ENCODE measurements at regions not wholly inside any gene's neighbourhood (a gene's known extent, or its start where the extent isn't known, plus 50 kb on each side); places are given as distances from the start of the nearest gene placed in this dataset.

- H3K27me3 Mint-ChIP-seq = peaks cover 12% of the 10 kb centered on the region
- no peak overlapping the region for H3K27ac Mint-ChIP-seq
- no peak overlapping the region for H3K4me3 Mint-ChIP-seq (ENCODE audit: low read depth)
- no peaks in the 10 kb centered on the region for H3K36me3 Mint-ChIP-seq (ENCODE audit: insufficient read depth)
- peak; percentile 80 for TF ChIP-seq CTCF (IDR thresholded peaks at IDR 0.05; ENCODE audit: unreplicated experiment)
- peaks cover 5% of the 10 kb centered on the region for H3K4me1 Mint-ChIP-seq (ENCODE audit: low read depth)
- no peak for DNase-seq (ENCODE audit: low spot score, unreplicated experiment)
- H3K9me3 Mint-ChIP-seq (ENCODE audit: low read depth) = no peaks in the 10 kb centered on the region
Measured at GRCh38 chr3:182618085-182618732, 175.1 kb upstream of the ATP11B start.

GRCh38 chr3:182618981-182619591 lies 174.2 kb upstream of the ATP11B start:
- no peaks in the 10 kb centered on the region for H3K9me3 Mint-ChIP-seq (ENCODE audit: low read depth)
- DNase-seq (ENCODE audit: low spot score, unreplicated experiment) = no peak
- H3K4me3 Mint-ChIP-seq (ENCODE audit: low read depth) = no peak overlapping the region
- TF ChIP-seq CTCF (IDR thresholded peaks at IDR 0.05; ENCODE audit: unreplicated experiment) = no peak
- H3K36me3 Mint-ChIP-seq (ENCODE audit: insufficient read depth) = no peaks in the 10 kb centered on the region
- peaks cover 9% of the 10 kb centered on the region for H3K27me3 Mint-ChIP-seq
- H3K4me1 Mint-ChIP-seq (ENCODE audit: low read depth) = peaks cover 6% of the 10 kb centered on the region
- no peak overlapping the region for H3K27ac Mint-ChIP-seq

- Mint-ChIP-seq H3K27me3 (peaks cover 5% of the 10 kb centered on the region), H3K36me3 (ENCODE audit: insufficient read depth) (no peaks in the 10 kb centered on the region), H3K4me1 (ENCODE audit: low read depth) (peaks cover 14% of the 10 kb centered on the region), H3K27ac (no peak overlapping the region), H3K4me3 (ENCODE audit: low read depth) (no peak overlapping the region), H3K9me3 (ENCODE audit: low read depth) (peaks cover 12% of the 10 kb centered on the region)
- no peak for DNase-seq (ENCODE audit: low spot score, unreplicated experiment)
- TF ChIP-seq CTCF (IDR thresholded peaks at IDR 0.05; ENCODE audit: unreplicated experiment) = no peak
Measured at GRCh38 chr3:182620723-182621434, 172.4 kb upstream of the ATP11B start.

- Mint-ChIP-seq H3K4me3 (ENCODE audit: low read depth) (no peak overlapping the region), H3K36me3 (ENCODE audit: insufficient read depth) (no peaks in the 10 kb centered on the region), H3K9me3 (ENCODE audit: low read depth) (peaks cover 12% of the 10 kb centered on the region), H3K4me1 (ENCODE audit: low read depth) (peaks cover 22% of the 10 kb centered on the region), H3K27me3 (peaks cover 1% of the 10 kb centered on the region), H3K27ac (no peak overlapping the region)
- DNase-seq (ENCODE audit: low spot score, unreplicated experiment) = no peak
- peak; percentile 58 for TF ChIP-seq CTCF (IDR thresholded peaks at IDR 0.05; ENCODE audit: unreplicated experiment)
Measured at GRCh38 chr3:182621435-182622240, 171.7 kb upstream of the ATP11B start.

- no peaks in the 10 kb centered on the region for H3K27me3 Mint-ChIP-seq
- no peak for DNase-seq (ENCODE audit: low spot score, unreplicated experiment)
- peaks cover 12% of the 10 kb centered on the region for H3K9me3 Mint-ChIP-seq (ENCODE audit: low read depth)
- H3K27ac Mint-ChIP-seq = no peak overlapping the region
- H3K4me1 Mint-ChIP-seq (ENCODE audit: low read depth) = peaks cover 26% of the 10 kb centered on the region
- H3K4me3 Mint-ChIP-seq (ENCODE audit: low read depth) = no peak overlapping the region
- TF ChIP-seq CTCF (IDR thresholded peaks at IDR 0.05; ENCODE audit: unreplicated experiment) = no peak
- no peaks in the 10 kb centered on the region for H3K36me3 Mint-ChIP-seq (ENCODE audit: insufficient read depth)
Measured at GRCh38 chr3:182622241-182622545, 171.1 kb upstream of the ATP11B start.

Measured in progenitor cell of endocrine pancreas (in vitro differentiated cells).